ENCODE measurements at regions not wholly inside any gene's neighbourhood (a gene's known extent, or its start where the extent isn't known, plus 50 kb on each side); places are given as distances from the start of the nearest gene placed in this dataset.

DNA sequence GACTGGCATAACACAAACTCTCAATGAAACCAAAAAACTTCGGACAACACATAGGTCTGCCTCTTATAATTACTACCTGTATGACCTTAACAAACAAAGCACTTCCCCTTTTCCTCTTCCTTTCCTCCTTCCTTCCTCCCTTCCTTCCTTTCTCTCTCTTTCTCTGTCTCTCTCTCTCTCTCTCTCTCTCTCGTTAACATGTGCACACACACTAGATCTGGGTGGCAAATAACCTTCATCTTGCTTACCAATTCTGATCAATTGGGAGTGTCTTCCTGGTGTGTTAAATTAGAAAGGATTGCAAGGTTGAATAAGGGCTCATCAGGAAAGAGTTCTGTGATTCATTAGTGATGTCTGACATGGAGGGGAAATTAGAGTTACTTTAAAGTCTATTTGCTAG is 307.8 kb upstream of the PRKD1 start:
- TF ChIP-seq EP300 (IDR thresholded peaks at IDR 0.05; ENCODE audit: borderline replicate concordance in 1 of 2, control insufficient read depth in 1 of 2, low read depth in 2 of 2, low read length in 2 of 2) (no peak), MTA2 (IDR thresholded peaks at IDR 0.05; ENCODE audit: low read depth) (no peak), HCFC1 (IDR thresholded peaks at IDR 0.05; ENCODE audit: low read length) (no peak), EZH2 (IDR thresholded peaks at IDR 0.05; ENCODE audit: borderline replicate concordance, control insufficient read depth, low read depth, low read length) (no peak), ZNF274 (IDR thresholded peaks at IDR 0.05; ENCODE audit: insufficient read depth, insufficient read length) (no peak), CHD1 (IDR thresholded peaks at IDR 0.05; ENCODE audit: low read depth, low read length) (no peak), NFXL1 (IDR thresholded peaks at IDR 0.05; ENCODE audit: borderline replicate concordance) (no peak)
- TF ChIP-seq, protein P1, sequence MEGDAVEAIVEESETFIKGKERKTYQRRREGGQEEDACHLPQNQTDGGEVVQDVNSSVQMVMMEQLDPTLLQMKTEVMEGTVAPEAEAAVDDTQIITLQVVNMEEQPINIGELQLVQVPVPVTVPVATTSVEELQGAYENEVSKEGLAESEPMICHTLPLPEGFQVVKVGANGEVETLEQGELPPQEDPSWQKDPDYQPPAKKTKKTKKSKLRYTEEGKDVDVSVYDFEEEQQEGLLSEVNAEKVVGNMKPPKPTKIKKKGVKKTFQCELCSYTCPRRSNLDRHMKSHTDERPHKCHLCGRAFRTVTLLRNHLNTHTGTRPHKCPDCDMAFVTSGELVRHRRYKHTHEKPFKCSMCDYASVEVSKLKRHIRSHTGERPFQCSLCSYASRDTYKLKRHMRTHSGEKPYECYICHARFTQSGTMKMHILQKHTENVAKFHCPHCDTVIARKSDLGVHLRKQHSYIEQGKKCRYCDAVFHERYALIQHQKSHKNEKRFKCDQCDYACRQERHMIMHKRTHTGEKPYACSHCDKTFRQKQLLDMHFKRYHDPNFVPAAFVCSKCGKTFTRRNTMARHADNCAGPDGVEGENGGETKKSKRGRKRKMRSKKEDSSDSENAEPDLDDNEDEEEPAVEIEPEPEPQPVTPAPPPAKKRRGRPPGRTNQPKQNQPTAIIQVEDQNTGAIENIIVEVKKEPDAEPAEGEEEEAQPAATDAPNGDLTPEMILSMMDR (IDR thresholded peaks at IDR 0.05 in 2 of 3, conservative IDR thresholded peaks at IDR 0.05 in 1 of 3; ENCODE audit: control insufficient read depth in 2 of 3, extremely low read depth in 1 of 3, insufficient read depth in 1 of 3, low read depth in 3 of 3, low read length in 3 of 3) = no peak
- TF ChIP-seq, protein P2, sequence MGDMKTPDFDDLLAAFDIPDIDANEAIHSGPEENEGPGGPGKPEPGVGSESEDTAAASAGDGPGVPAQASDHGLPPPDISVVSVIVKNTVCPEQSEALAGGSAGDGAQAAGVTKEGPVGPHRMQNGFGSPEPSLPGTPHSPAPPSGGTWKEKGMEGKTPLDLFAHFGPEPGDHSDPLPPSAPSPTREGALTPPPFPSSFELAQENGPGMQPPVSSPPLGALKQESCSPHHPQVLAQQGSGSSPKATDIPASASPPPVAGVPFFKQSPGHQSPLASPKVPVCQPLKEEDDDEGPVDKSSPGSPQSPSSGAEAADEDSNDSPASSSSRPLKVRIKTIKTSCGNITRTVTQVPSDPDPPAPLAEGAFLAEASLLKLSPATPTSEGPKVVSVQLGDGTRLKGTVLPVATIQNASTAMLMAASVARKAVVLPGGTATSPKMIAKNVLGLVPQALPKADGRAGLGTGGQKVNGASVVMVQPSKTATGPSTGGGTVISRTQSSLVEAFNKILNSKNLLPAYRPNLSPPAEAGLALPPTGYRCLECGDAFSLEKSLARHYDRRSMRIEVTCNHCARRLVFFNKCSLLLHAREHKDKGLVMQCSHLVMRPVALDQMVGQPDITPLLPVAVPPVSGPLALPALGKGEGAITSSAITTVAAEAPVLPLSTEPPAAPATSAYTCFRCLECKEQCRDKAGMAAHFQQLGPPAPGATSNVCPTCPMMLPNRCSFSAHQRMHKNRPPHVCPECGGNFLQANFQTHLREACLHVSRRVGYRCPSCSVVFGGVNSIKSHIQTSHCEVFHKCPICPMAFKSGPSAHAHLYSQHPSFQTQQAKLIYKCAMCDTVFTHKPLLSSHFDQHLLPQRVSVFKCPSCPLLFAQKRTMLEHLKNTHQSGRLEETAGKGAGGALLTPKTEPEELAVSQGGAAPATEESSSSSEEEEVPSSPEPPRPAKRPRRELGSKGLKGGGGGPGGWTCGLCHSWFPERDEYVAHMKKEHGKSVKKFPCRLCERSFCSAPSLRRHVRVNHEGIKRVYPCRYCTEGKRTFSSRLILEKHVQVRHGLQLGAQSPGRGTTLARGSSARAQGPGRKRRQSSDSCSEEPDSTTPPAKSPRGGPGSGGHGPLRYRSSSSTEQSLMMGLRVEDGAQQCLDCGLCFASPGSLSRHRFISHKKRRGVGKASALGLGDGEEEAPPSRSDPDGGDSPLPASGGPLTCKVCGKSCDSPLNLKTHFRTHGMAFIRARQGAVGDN (IDR thresholded peaks at IDR 0.05) = no peak
- TF ChIP-seq, protein P3, sequence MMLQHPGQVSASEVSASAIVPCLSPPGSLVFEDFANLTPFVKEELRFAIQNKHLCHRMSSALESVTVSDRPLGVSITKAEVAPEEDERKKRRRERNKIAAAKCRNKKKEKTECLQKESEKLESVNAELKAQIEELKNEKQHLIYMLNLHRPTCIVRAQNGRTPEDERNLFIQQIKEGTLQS (IDR thresholded peaks at IDR 0.05; ENCODE audit: borderline replicate concordance, extremely low read depth, low read depth, low read length) = no peak

Data from GM12878 (cell line).